Peyer's patch (tissue), 4 donors: ENCODE measurements at regions not wholly inside any gene's neighbourhood (a gene's known extent, or its start where the extent isn't known, plus 50 kb on each side); places are given as distances from the start of the nearest gene placed in this dataset.

Source experiments
- CTCF ChIP-seq, 6 experiments: fragments of 450-650 bp in 4 of 6; fragments of 200-600 bp in 2 of 6; sonication (generic) in 1 of 6; IDR thresholded peaks; one replicate each; pipeline ENCODE4 v1.5.1; 2017 to 2019; ENCODE audit warnings: antibody characterized with exemption in 6 of 6, mild to moderate bottlenecking in 3 of 6, moderate library complexity in 1 of 6
- POLR2A ChIP-seq, 2 donors: fragments of 450-650 bp; IDR thresholded peaks; one replicate each; pipeline ENCODE4 v1.5.1; 2017; ENCODE audit warnings: antibody characterized with exemption in 2 of 2, mild to moderate bottlenecking in 2 of 2, moderate library complexity in 2 of 2

- no peak for TF ChIP-seq CTCF (IDR thresholded peaks at IDR 0.05)
- TF ChIP-seq POLR2A (IDR thresholded peaks at IDR 0.05): no peak
Measured at GRCh38 chr5:93902288-93902687, 160.9 kb upstream of the POU5F2 start.
